ENCODE measurements at regions not wholly inside any gene's neighbourhood (a gene's known extent, or its start where the extent isn't known, plus 50 kb on each side); places are given as distances from the start of the nearest gene placed in this dataset.

GRCh38 chr13:84923831-84924230 lies 875.4 kb downstream of the SLITRK6 start:
- no peak overlapping the region for H3K27ac ChIP-seq
- no peak for DNase-seq
- H3K9me3 ChIP-seq = no peaks in the 10 kb centered on the region
- in situ Hi-C loops (cut with MboI; ENCODE audit: low pct_ligation_motif_present in 1 of 4, low pct_unique_long_range_greater_than_20kb in 1 of 4, low sequenced_read_pairs in 3 of 4) = no loop called here
- intact Hi-C loops (cut with DNase I; ENCODE audit: low total_unique reads) = no loop called here
- H3K27me3 ChIP-seq = no peaks in the 10 kb centered on the region
- H3K4me1 ChIP-seq = no peaks in the 10 kb centered on the region
- no peaks in the 10 kb centered on the region for H3K36me3 ChIP-seq
- WGBS, 2 donors (ENCODE audit: low coverage in 1 of 2) = 22 to 35% methylated on average over 1 of the region's 1 CpG
- H3K4me3 ChIP-seq = no peak overlapping the region
- TF ChIP-seq POLR2AphosphoS5 (IDR thresholded peaks at IDR 0.05) (no peak), POLR2A (IDR thresholded peaks at IDR 0.05) (no peak), CTCF (IDR thresholded peaks at IDR 0.05) (no peak), EP300 (IDR thresholded peaks at IDR 0.05; ENCODE audit: low read depth) (no peak)

GRCh38 chr13:84917252-84917878 lies 881.9 kb downstream of the SLITRK6 start:
- no peak for DNase-seq
- in situ Hi-C loops (cut with MboI; ENCODE audit: low pct_ligation_motif_present in 1 of 4, low pct_unique_long_range_greater_than_20kb in 1 of 4, low sequenced_read_pairs in 3 of 4) = loop anchor here in 2 of 4 donors (10.0 kb wide), 1 partner anchor 887 kb away; no protein-coding TSS in a partner anchor
- peak overlapping the region in 1 of 4 donors; percentile 2 for H3K4me3 ChIP-seq
- WGBS, 2 donors (ENCODE audit: low coverage in 1 of 2) = 32 to 35% methylated on average over 4 of the region's 4 CpGs
- no peaks in the 10 kb centered on the region for H3K4me1 ChIP-seq
- H3K9me3 ChIP-seq = no peaks in the 10 kb centered on the region
- no peak overlapping the region for H3K27ac ChIP-seq
- intact Hi-C loops (cut with DNase I; ENCODE audit: low total_unique reads) = loop anchor here (10.0 kb wide), 1 partner anchor 887 kb away; no protein-coding TSS in a partner anchor
- H3K36me3 ChIP-seq = no peaks in the 10 kb centered on the region
- no peak for TF ChIP-seq POLR2A (IDR thresholded peaks at IDR 0.05)
- TF ChIP-seq CTCF (IDR thresholded peaks at IDR 0.05) = peak; percentile 27 to 47 (median 34)
- no peaks in the 10 kb centered on the region for H3K27me3 ChIP-seq

- intact Hi-C loops (cut with DNase I; ENCODE audit: low total_unique reads) (loop anchor here (10.0 kb wide), 1 partner anchor 892 kb away; no protein-coding TSS in a partner anchor), in situ Hi-C loops (cut with MboI; ENCODE audit: low pct_ligation_motif_present in 1 of 4, low pct_unique_long_range_greater_than_20kb in 1 of 4, low sequenced_read_pairs in 3 of 4) (loop anchor here in 3 of 4 donors (5.0 to 10.0 kb wide), 2 partner anchors 892 to 900 kb away; no protein-coding TSS in a partner anchor)
- Histone ChIP-seq H3K9me3 (no peaks in the 10 kb centered on the region), H3K4me3 (no peak overlapping the region), H3K27ac (no peak overlapping the region), H3K36me3 (no peaks in the 10 kb centered on the region), H3K4me1 (no peaks in the 10 kb centered on the region), H3K27me3 (no peaks in the 10 kb centered on the region)
- TF ChIP-seq POLR2A (IDR thresholded peaks at IDR 0.05) = no peak
- TF ChIP-seq EP300 (IDR thresholded peaks at IDR 0.05; ENCODE audit: low read depth) = no peak
- DNase-seq = no peak
- WGBS, 2 donors (ENCODE audit: low coverage in 1 of 2) = 71 to 75% methylated on average over 2 of the region's 2 CpGs
Measured at GRCh38 chr13:84912720-84913119, 886.5 kb downstream of the SLITRK6 start.

- H3K27me3 ChIP-seq = no peaks in the 10 kb centered on the region
- no peak for DNase-seq
- WGBS, 2 donors (ENCODE audit: low coverage in 1 of 2) = 79 to 90% methylated on average over 2 of the region's 2 CpGs
- in situ Hi-C loops (cut with MboI; ENCODE audit: low pct_ligation_motif_present in 1 of 4, low pct_unique_long_range_greater_than_20kb in 1 of 4, low sequenced_read_pairs in 3 of 4) (loop anchor here in 3 of 4 donors (5.0 to 10.0 kb wide), 2 partner anchors 894 to 902 kb away; no protein-coding TSS in a partner anchor), intact Hi-C loops (cut with DNase I; ENCODE audit: low total_unique reads) (loop anchor here (10.0 kb wide), 1 partner anchor 894 kb away; no protein-coding TSS in a partner anchor)
- TF ChIP-seq EP300 (IDR thresholded peaks at IDR 0.05; ENCODE audit: low read depth) (no peak), CTCF (IDR thresholded peaks at IDR 0.05) (no peak), POLR2AphosphoS5 (IDR thresholded peaks at IDR 0.05) (no peak), POLR2A (IDR thresholded peaks at IDR 0.05) (no peak)
- H3K9me3 ChIP-seq = no peaks in the 10 kb centered on the region
- no peak overlapping the region for H3K27ac ChIP-seq
- no peak overlapping the region for H3K4me3 ChIP-seq
- no peaks in the 10 kb centered on the region for H3K4me1 ChIP-seq
- H3K36me3 ChIP-seq = no peaks in the 10 kb centered on the region
Measured at GRCh38 chr13:84910423-84910822, 888.8 kb downstream of the SLITRK6 start.
